GM18909 (cell line): ENCODE measurements at regions not wholly inside any gene's neighbourhood (a gene's known extent, or its start where the extent isn't known, plus 50 kb on each side); places are given as distances from the start of the nearest gene placed in this dataset.
"Not testable (repeated sequence)": the region's sequence is repeated elsewhere in the genome, so short reads cannot be mapped to it uniquely, and the experiment has no call there.

ENCODE experiments used
- ATAC-seq: cut with Tn5 transposase; IDR thresholded peaks from one replicate; pipeline ENCODE4 v1.9.1; 2021; ENCODE audit warnings: mild to moderate bottlenecking; ENCODE audit not compliant: unreplicated experiment, poor library complexity

- no peak for ATAC-seq
These were observed 767.1 kb downstream of the UQCRFS1 start for GRCh38 chr19:28445826-28446225.

- no peak for ATAC-seq
These were observed 768.6 kb downstream of the UQCRFS1 start for GRCh38 chr19:28444362-28444761.

DNA sequence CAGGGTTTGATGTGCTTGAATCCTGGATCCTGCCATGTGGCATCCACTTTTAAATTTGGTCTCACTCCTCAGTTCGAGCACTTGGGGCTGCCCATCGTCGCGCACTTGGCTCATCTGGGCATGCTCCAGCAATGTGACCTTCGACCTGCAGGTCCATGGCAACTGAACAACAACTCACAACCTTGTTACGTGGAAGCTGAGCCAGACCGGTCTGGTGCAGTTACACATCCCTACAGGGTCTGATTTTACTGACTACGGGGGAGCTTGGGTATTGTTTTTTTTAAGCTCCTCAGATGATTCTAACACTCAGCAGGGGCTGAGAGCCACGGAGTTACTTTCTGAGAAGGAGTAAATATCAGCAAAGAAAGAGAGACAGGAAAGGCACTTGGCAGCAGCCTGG is 769.6 kb downstream of the UQCRFS1 start:
- ATAC-seq, result no peak

DNA sequence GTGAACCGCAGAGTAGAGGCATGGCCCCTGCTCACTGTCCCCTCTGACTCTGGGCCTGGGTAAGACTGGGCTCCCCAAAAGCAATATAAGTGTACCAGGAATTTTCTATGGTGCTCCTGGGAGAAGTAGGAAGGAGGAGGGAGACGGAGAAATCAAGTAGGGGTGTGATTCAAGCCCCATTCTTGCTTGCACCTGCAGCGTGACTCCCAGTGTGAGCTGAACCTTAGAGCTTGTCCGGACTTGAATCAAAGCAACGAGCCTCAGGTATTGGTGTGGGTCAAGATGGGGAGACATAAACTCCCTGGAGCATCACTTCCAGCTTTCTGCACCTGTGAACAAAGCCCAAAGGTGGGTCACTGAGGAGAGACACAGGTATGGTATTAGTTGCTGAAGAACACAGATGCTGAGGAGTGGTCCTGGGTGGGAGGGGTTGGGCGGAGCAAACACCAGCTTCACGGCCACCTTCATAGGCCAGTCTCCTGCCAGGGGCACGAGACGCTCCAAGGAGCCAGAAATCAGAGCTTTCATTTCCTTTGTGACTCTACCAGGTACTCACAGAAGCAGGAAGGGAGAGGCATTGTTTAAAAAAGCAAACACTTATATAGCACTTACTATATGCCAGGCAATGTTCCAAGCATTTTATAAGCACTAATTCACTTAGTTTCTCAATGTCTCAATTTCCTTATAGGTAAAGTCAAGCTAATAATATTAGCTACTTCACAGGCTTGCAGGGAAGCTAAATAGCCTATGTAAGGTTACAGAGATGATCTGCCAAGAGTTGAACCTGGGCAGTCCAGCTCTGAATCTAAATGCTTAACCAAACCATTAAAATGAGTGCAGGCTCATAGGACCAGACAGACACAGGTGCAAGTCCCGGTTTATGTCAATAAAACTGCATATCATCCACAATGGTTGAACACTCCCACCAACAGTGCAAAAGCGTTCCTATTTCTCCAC is 775.3 kb downstream of the UQCRFS1 start:
- ATAC-seq, result no peak

DNA sequence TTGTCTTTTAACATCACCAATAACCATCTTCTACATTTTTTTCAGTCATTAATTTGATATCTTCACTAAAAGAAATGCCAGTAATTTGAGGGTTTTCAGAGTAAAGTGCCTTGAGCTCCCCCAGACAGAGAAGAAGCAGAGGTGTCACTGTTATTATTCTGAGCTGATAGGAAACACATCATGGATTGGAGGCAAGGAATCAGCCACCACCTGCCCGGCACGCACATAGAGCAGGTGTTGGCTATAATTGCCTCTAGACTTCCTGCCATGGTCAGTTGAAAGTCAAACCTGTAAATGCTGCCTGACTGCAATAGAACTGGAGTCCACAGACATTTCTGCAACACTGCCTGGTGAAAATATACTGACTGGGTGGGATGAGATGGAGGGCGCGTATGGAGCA is 776.6 kb downstream of the UQCRFS1 start:
- ATAC-seq, result no peak

- no peak for ATAC-seq
These were observed 777.2 kb downstream of the UQCRFS1 start for GRCh38 chr19:28435551-28436271.

- ATAC-seq, result not testable (repeated sequence)
These were observed 778.2 kb downstream of the UQCRFS1 start for GRCh38 chr19:28434794-28435193.

- ATAC-seq, result not testable (repeated sequence)
These were observed 778.6 kb downstream of the UQCRFS1 start for GRCh38 chr19:28434365-28434764.

- not testable (repeated sequence) for ATAC-seq
These were observed 779.8 kb downstream of the UQCRFS1 start for GRCh38 chr19:28433166-28433565.

GRCh38 chr19:28430214-28430613 is 782.7 kb downstream of the UQCRFS1 start:
- no peak for ATAC-seq

- ATAC-seq, result no peak
These were observed 783.6 kb downstream of the UQCRFS1 start for GRCh38 chr19:28429356-28429755.

DNA sequence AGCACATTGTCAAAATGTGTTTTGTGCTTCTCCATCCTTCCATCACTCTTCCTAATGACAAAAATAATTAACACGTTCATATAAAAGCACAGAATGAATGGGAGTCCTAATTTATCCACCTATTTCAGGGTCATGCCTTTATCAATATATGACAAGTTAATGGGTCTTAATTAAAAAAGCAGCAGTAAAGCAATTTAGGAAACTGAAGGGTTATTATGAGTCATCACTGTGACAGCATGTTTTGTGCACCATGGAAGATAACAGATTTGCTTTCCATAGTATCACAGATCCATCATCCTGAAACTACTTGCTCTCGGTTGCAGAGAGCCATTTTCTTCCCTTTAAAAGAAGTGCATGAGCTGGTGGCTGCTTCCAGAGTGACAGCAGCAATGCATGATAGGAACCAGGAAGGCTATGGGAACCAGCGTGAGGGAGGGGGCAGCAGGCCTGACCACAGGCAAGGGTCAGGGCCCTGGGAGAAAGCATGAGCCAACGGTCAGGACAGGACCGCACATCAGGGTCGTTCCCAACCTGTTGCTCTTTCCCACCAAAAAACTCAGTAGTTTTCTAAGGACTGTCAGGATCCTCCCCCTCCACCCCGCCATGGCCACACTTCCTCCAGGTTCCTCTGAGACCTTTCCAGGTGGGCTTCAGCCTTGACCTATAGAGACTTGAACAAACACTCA is 784.1 kb downstream of the UQCRFS1 start:
- ATAC-seq, result no peak

DNA sequence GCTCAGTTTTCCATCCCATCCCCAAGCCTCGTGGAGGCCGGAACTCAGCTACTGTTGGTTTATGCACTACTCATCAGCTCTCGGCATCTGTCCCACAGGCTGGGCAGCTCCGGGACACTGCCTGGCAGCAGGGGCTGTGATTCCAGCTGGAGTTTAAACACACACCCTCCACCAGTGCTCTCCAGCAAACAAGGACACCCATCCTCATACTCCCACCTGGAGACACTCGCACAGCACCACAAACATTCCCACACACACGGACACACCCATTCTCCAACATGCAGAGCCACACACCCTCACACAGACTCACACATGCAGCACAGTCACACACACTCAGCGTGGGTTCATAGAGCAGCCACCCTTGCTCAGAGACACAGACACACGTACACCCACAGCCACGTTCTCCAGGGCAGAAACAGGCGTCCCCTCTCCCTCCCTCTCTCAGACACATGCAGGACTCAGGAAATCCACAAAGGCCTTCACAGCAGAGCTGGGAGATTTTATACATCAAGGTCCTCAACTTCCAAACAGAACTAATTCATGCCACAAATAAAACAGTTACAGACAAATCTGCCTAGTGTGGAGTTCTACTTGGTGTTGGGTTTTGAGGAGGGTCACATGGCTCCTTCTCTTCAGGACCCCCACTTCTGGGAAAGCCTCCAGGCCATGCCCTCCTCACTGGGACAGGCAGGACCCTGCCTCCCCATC is 785.4 kb downstream of the UQCRFS1 start:
- no peak for ATAC-seq

- ATAC-seq, result no peak
These were observed 786.2 kb downstream of the UQCRFS1 start for GRCh38 chr19:28426730-28427225.

DNA sequence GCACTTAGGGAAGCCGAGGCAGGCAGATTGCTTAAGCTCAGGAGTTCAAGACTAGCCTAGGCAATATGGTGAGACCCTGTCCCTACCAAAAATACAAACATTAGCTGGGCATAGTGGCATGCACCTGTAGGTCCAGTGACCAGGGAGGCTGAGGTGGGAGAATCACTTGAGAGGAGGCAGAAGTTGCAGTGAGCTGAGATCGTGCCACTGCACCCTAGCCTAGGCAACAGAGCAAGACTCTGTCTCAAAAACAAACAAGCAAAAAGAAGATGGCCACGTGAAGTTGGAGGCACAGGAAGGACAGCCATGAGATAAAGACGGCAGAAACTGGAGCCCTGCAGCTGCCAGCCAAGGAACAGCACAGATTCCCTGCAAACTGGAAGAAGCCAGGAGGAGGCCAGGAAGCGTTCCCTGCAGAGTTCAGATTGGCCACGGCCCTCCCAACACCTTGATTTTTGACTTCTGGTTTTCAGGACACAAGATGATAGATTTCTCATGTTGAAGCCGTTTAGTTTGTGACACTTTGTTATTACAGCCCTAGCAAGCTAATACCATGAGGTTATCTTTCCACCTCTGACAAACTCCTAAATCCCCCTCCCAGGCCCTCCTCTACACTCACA is 786.7 kb downstream of the UQCRFS1 start:
- no peak for ATAC-seq

DNA sequence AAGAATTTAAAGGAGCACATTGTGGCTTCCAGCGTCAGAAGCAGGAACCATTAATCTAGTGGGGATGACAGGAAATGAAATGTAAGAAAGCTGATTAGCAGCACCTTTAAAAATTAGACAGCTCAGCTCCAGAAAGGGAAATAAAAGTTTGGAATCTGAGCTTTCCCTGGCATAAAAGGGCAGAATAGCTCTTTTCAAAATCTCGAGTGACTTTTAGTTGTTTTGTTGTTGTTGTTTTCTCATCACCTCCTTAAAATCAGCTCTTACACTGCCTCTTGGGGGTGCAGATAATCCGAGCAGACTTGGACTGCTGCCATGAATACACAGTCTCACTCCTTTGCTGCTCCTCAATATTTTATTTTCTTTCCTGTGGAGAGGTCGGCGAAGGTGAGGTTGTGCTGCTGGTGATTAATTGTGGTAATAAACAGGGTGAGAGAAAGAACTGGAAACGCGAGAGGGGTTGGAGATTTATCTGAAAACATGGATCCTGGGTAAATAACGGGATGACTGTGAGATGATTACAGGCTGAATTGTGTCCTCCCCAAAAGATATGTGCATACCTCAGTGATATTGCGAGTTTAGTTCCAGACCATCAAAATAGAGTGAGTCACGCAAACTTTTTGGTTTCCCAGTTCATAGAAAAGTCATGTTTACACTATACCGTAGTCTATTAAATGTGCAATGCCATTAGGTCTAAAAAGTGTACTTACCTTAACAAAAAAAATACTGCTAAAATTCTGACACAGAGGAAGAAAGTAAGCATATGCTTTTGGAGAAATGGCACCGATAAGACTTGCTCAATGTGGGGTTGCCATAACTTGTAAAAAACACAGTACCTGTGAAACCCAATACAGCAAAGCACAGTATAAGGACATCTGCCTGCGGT is 787.7 kb downstream of the UQCRFS1 start:
- ATAC-seq, result no peak

GRCh38 chr19:28424662-28425045 is 788.3 kb downstream of the UQCRFS1 start:
- no peak for ATAC-seq

- ATAC-seq, result no peak
These were observed 788.9 kb downstream of the UQCRFS1 start for GRCh38 chr19:28424077-28424476.
